ENCODE measurements at regions not wholly inside any gene's neighbourhood (a gene's known extent, or its start where the extent isn't known, plus 50 kb on each side); places are given as distances from the start of the nearest gene placed in this dataset.

DNA sequence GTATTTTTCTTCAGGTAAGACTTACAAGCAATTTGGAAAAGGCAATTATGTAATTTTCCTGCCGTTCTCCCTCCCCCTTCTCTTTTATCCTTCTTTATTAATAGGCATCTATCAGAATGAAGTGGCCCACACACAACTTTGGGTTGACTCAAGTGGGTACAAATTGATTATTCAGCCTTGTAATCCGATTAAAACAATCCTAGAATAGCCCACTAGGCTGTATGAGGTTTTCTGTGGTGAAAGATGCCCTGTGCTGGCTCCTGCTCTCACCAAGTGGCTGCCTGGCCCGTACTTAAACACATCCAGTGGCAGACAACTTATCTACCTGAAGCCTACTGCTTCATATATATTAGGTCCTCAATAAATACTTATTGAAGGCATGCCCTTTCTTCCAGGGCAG lies 177.3 kb upstream of the C9orf72 start:
- no peaks in the 10 kb centered on the region for H3K4me1 Mint-ChIP-seq
- H3K27ac Mint-ChIP-seq: no peak overlapping the region
- no peak overlapping the region for H3K4me3 Mint-ChIP-seq
- peaks cover 0 to 3% (median 0%) of the 10 kb centered on the region in 3 donors for H3K9me3 Mint-ChIP-seq
- H3K27me3 Mint-ChIP-seq: peaks cover 10% of the 10 kb centered on the region
- no peaks in the 10 kb centered on the region for H3K36me3 Mint-ChIP-seq

GRCh38 chr9:27752069-27752468 lies 178.8 kb upstream of the C9orf72 start:
- peaks cover 0 to 7% (median 0%) of the 10 kb centered on the region in 3 donors for H3K9me3 Mint-ChIP-seq
- no peaks in the 10 kb centered on the region for H3K36me3 Mint-ChIP-seq
- no peak overlapping the region for H3K27ac Mint-ChIP-seq
- H3K27me3 Mint-ChIP-seq: peaks cover 7% of the 10 kb centered on the region
- H3K4me3 Mint-ChIP-seq: no peak overlapping the region
- H3K4me1 Mint-ChIP-seq: no peaks in the 10 kb centered on the region

DNA sequence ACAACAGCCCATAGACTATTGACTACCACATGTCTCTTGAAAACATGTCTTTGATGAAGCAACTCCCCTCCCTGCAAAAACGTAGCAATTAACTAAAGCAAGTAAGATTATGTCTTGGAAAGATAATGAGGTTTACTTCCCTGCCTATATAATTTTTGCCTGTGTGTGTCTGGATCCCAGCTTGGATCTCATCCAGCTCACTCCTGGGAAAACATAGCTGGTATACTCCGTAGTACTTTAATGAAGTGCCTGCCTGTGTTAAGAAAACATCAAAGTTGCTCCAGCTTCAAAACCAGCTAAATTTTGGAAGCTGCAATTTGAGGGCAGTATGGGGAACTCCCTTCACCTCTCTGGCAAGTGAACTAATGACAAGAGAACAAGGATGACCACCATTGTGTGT lies 182.6 kb upstream of the C9orf72 start:
- Mint-ChIP-seq H3K9me3 (peaks cover 0 to 7% (median 0%) of the 10 kb centered on the region in 3 donors), H3K27ac (no peak overlapping the region), H3K4me1 (no peaks in the 10 kb centered on the region), H3K36me3 (no peaks in the 10 kb centered on the region), H3K4me3 (no peak overlapping the region), H3K27me3 (peaks cover 3% of the 10 kb centered on the region)

DNA sequence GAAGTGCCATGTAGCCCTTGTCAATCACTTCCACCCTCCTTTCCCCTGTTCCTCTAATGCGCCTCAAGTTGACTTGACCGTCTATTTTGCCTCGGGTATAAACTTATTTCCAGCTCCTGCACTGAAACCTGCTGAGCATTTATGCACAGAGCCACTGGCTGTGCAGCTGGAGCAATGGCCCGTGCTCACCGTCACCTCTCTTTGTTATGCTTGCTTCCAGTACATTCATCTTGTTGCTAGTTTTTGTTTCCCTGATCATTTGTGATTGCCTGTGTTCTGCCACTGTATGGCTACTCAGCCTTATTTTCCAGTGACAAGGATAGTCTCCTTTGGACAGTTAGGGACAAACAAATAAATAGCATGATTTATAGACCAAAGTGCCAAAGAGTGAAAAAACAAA lies 183.1 kb upstream of the C9orf72 start:
- Mint-ChIP-seq H3K9me3 (peaks cover 0 to 7% (median 0%) of the 10 kb centered on the region in 3 donors), H3K36me3 (no peaks in the 10 kb centered on the region), H3K4me1 (no peaks in the 10 kb centered on the region), H3K4me3 (no peak overlapping the region), H3K27ac (no peak overlapping the region), H3K27me3 (peaks cover 3% of the 10 kb centered on the region)

DNA sequence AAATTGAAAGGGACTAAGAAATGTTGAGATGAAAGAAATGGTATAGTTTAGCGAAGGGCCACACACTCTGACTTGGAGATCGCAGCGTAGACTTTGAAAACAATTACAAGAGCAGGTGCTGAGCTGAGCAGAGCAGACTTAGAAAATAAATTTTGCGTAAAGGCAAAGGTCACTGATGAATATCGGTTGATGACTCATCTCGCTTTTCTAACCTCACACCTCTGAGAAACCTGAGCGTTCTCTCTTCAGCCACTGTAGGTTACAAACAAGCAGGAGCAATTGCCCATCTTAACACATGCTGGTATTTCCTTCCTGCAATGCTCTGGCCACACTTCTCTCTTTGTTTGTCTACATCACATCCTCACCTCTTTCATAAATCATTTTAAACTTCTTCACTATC lies 190.6 kb upstream of the C9orf72 start:
- no peak overlapping the region for H3K27ac Mint-ChIP-seq
- H3K4me1 Mint-ChIP-seq: no peaks in the 10 kb centered on the region
- no peak overlapping the region for H3K4me3 Mint-ChIP-seq
- H3K36me3 Mint-ChIP-seq: no peaks in the 10 kb centered on the region
- H3K9me3 Mint-ChIP-seq: no peaks in the 10 kb centered on the region
- H3K27me3 Mint-ChIP-seq: peaks cover 3% of the 10 kb centered on the region

DNA sequence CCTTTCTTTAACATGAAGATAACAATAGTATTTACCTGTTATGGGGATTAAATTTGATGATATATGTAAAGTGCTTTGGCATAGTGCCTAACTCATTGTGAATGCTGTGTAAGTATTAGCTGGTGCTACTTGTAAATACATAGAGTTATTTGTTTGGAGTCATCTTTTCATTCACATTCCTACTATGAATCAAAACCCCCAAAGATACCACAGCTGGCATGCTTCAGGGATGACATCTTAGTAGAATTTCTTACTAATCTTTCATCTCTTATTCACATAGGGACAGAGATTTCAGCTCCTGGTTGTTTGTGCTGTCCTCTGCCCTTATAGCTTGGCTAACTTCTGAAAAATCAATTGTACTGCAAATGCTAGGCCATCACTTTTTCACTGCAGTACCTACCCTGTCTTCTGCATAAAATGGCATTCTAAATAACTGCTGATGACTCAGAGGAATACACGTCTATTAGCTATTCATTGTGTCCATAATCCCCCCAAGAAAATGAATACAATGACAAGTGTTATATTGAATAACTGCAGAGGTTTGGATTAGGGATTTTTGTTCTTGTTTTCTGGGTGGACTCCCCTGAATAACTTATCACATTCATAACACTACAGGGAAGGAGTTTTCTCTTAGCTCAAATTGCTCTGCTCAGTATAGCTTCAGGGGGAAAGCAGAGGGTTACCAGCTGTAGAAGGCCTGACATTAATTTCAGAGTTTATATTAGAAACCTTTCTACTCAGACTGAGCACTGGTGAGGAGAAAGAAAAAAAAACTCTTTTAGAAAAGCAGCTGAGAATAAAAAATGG lies 192.2 kb upstream of the C9orf72 start:
- Mint-ChIP-seq H3K4me3 (no peak overlapping the region), H3K27ac (no peak overlapping the region), H3K36me3 (no peaks in the 10 kb centered on the region), H3K4me1 (no peaks in the 10 kb centered on the region), H3K9me3 (no peaks in the 10 kb centered on the region), H3K27me3 (peaks cover 3% of the 10 kb centered on the region)

DNA sequence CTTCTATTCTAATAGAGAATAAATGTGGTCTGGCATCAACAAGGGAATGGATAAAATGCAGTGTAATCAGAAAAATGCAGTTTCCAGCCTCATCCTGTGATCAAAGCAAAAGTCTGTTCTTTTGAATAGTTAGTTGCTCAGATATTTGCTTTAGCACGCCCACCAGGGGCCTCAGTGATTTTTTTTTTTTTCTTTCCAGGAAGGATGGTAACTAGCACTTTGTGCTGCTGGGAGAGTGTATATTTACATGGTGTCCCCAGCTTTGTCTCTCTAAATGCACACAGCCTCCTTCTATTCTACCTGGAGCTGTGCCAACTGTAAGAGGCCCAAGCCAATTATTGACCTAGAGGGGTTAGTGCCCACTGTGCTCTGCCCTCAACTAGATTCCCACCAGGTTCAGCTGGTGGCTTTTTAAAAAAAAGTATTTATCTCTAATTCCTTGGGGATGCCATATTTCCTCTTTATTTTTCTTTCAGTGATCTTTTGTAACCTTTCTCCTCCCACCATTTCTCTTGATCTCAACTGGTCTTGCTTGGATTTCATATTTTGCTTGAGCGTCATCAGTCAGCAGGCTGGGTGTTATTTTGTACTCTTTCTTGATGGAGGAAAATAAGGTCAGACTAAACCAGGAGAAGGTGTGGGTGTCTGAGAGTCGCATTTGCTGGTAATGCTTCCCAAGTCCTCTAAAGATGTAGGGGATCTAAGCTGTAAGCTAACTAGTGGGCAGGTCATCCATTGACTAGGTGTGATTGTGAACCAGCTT lies 193.0 kb upstream of the C9orf72 start:
- Mint-ChIP-seq H3K27ac (no peak overlapping the region), H3K4me1 (no peaks in the 10 kb centered on the region), H3K4me3 (no peak overlapping the region), H3K36me3 (no peaks in the 10 kb centered on the region), H3K27me3 (peaks cover 3% of the 10 kb centered on the region), H3K9me3 (no peaks in the 10 kb centered on the region)

GRCh38 chr9:27768781-27769180 lies 195.5 kb upstream of the C9orf72 start:
- H3K36me3 Mint-ChIP-seq: no peaks in the 10 kb centered on the region
- no peak overlapping the region for H3K27ac Mint-ChIP-seq
- no peak overlapping the region for H3K4me3 Mint-ChIP-seq
- H3K9me3 Mint-ChIP-seq: no peaks in the 10 kb centered on the region
- no peaks in the 10 kb centered on the region for H3K4me1 Mint-ChIP-seq
- H3K27me3 Mint-ChIP-seq: peaks cover 3% of the 10 kb centered on the region

DNA sequence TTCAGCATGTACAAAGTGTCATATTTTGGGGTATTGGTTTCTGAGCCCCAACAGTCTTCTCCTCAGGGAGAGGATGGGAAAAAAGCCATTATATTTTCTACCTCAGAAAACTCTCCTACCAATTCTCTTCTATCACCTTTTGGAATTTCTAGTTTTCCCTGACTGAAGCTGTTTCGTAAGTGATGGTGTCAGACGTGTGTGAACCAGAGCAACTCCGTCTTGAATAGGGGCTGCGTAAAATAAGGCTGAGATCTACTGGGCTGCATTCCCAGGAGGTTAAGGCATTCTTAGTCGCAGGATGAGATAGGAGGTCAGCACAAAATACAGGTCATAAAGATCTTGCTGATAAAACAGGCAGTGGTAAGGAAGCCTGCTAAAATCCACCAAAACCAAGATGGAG lies 197.3 kb upstream of the C9orf72 start:
- no peaks in the 10 kb centered on the region for H3K36me3 Mint-ChIP-seq
- no peaks in the 10 kb centered on the region for H3K4me1 Mint-ChIP-seq
- H3K27me3 Mint-ChIP-seq: peaks cover 2% of the 10 kb centered on the region
- H3K27ac Mint-ChIP-seq: no peak overlapping the region
- H3K9me3 Mint-ChIP-seq: no peaks in the 10 kb centered on the region
- no peak overlapping the region for H3K4me3 Mint-ChIP-seq

- Mint-ChIP-seq H3K4me1 (no peaks in the 10 kb centered on the region), H3K27ac (no peak overlapping the region), H3K9me3 (no peaks in the 10 kb centered on the region), H3K36me3 (no peaks in the 10 kb centered on the region), H3K27me3 (no peaks in the 10 kb centered on the region), H3K4me3 (no peak overlapping the region)
These were observed 198.7 kb upstream of the C9orf72 start for GRCh38 chr9:27771803-27772545.

DNA sequence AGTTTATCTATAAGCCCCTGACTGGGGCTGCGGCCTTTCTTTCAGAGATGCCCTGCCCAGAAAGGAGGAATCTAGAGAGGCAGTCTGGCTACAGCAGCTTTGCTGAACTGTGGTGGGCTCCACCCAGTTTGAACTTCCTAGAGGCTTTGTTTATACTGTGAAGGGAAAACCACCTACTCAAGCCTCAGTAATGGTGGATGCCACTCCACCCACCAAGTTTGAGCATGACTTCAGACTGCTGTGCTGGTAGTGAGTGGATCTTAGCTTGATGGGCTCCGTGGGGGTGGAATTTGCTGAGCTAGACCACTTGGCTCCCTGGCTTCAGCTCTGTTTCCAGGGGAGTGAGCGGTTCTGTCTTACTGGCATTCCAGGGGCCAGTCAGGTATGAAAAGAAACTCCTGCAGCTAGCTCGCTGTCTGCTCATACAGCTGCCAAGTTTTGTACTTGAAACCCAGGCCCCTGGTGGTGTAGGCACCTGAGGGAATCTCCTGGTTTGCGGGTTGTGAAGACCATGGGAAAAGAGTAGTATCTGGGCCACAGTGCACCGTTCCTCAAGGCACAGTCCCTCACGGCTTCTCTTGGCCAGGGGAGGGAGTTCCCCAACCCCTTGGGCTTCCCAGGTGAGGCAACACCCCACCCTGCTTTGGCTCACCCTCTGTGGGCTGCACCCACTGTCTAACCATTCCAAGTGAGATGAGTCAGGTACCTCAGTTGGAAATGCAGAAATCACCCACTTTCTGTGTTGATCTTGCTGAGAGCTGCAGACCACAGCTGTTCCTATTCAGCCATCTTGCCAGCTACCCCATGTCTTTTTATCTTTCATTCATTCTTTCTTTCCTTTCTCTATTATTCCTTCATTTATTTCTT lies 211.8 kb upstream of the C9orf72 start:
- no peaks in the 10 kb centered on the region for H3K36me3 Mint-ChIP-seq
- H3K9me3 Mint-ChIP-seq: peaks cover 7 to 23% (median 17%) of the 10 kb centered on the region in 3 donors
- no peak overlapping the region for H3K4me3 Mint-ChIP-seq
- peaks cover 4% of the 10 kb centered on the region for H3K27me3 Mint-ChIP-seq
- no peak overlapping the region for H3K27ac Mint-ChIP-seq
- peaks cover 0 to 1% (median 0%) of the 10 kb centered on the region in 3 donors for H3K4me1 Mint-ChIP-seq

DNA sequence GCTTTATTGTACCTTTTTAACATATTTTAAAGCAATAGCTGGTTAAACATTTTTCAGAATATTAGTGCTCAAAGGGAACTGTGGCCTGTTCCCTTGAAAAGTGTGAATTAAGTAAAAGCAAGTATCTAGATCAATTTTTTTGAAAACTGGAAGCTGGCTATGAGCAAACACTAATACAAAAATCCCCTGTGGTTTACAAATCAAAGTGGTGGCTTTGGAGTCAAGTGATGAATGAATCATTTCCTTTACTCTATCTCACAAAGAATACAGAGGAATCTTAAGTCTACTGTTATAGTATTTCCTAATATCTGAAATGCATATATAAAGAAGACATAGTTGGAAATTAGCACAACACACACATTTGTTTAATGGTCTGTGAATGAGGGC lies 212.4 kb upstream of the C9orf72 start:
- H3K4me3 Mint-ChIP-seq: no peak overlapping the region
- no peak overlapping the region for H3K27ac Mint-ChIP-seq
- peaks cover 7 to 23% (median 13%) of the 10 kb centered on the region in 3 donors for H3K9me3 Mint-ChIP-seq
- peaks cover 0 to 1% (median 0%) of the 10 kb centered on the region in 3 donors for H3K4me1 Mint-ChIP-seq
- peaks cover 4% of the 10 kb centered on the region for H3K27me3 Mint-ChIP-seq
- no peaks in the 10 kb centered on the region for H3K36me3 Mint-ChIP-seq

DNA sequence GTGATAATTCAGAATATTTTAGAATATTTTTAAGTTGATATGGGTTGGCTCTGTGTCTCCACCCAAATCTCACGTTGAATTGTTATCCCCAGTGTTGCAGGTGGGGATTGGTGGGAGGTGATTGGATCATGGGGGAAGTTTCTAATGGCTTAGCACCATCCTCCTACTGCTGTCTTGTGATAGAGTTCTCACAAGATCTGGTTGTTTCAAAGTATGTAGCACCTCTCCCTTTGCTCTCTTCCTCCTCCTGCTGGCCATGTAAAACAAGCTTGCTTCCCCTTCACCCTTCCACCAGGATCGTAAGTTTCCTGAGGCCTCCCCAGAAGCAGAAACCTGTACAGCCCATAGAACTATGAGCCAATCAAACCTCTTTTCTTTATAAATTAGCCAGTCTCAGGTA lies 214.6 kb upstream of the C9orf72 start:
- Mint-ChIP-seq H3K9me3 (peaks cover 6 to 23% (median 7%) of the 10 kb centered on the region in 3 donors), H3K27me3 (peaks cover 4% of the 10 kb centered on the region), H3K27ac (no peak overlapping the region), H3K4me1 (peaks cover 0 to 1% (median 0%) of the 10 kb centered on the region in 3 donors), H3K36me3 (no peaks in the 10 kb centered on the region), H3K4me3 (no peak overlapping the region)

DNA sequence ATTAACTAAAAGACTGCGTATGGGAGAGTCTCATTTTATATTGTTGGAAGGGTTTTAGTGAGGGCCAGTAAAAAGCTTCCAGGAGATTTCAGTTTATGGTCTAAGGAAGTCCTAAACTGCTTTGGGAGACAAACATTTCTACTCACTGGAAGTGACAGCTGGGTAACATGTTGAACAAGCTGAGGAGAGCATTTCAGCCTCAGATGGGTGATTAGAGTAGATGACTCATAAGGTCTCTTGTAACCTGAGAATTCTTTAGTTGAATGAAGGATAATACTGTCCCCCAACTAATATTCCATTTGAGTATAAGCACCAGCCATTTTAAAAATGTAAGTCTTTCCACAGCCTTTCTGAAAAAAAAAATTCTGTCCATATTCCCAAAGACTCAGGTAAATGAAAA lies 218.0 kb upstream of the C9orf72 start:
- Mint-ChIP-seq H3K27ac (no peak overlapping the region), H3K4me1 (peaks cover 0 to 3% (median 0%) of the 10 kb centered on the region in 3 donors), H3K27me3 (peaks cover 2% of the 10 kb centered on the region), H3K9me3 (peaks cover 9 to 16% (median 10%) of the 10 kb centered on the region in 3 donors), H3K36me3 (no peaks in the 10 kb centered on the region), H3K4me3 (no peak overlapping the region)

All from IgD-negative memory B cell (primary cell).